H1 (cell line): ENCODE measurements at regions not wholly inside any gene's neighbourhood (a gene's known extent, or its start where the extent isn't known, plus 50 kb on each side); places are given as distances from the start of the nearest gene placed in this dataset.

Experiments
- CTCF ChIA-PET: fragments of 300-600 bp; sonication (Branson Sonifier 250); formaldehyde crosslinking; loops from one replicate; lab custom pipeline; 2021; ENCODE audit not compliant: partially characterized antibody; lab: Charles Lee
- POLR2A ChIA-PET: fragments of 300-600 bp; sonication (Branson Sonifier 250); formaldehyde crosslinking; loops from one replicate; lab custom pipeline; 2021; ENCODE audit warnings: inconsistent platforms; ENCODE audit not compliant: partially characterized antibody; lab: Charles Lee
- DNase-seq, 2 experiments: peaks; one replicate each; pipeline versions ENCODE4 v3.0.0 to v3.0.0-alpha.2; 2010 to 2022; ENCODE audit warnings: low spot score in 2 of 2, low read depth in 1 of 2, mixed read lengths in 1 of 2
- FAIRE-seq: peaks from 2 replicates; lab custom pipeline; 2011; peaks lifted over from hg19 to GRCh38; lab: Jason Lieb, UNC
- H2AFZ ChIP-seq: 2 replicates; pipeline ENCODE4 v1.8.1; 2012; ENCODE audit warnings: low read length, inconsistent platforms
- H2AK5ac ChIP-seq: 2 replicates; pipeline ENCODE4 v1.6.1; 2013; ENCODE audit warnings: low read depth, low read length
- H2BK120ac ChIP-seq: replicated peaks from 2 replicates; pipeline ENCODE3; 2013; ENCODE audit warnings: low read depth, low read length, inconsistent platforms
- H2BK12ac ChIP-seq: 2 replicates; pipeline ENCODE4 v1.6.1; 2013; ENCODE audit warnings: low read depth, low read length
- H2BK15ac ChIP-seq: 2 replicates; pipeline ENCODE4 v1.6.1; 2013; ENCODE audit warnings: low read length
- H2BK20ac ChIP-seq: 2 replicates; pipeline ENCODE4 v1.6.1; 2013; ENCODE audit warnings: low read length
- H2BK5ac ChIP-seq: 2 replicates; pipeline ENCODE4 v1.6.1; 2013; ENCODE audit warnings: low read depth, low read length
- H3K14ac ChIP-seq: 2 replicates; pipeline ENCODE4 v1.6.1; 2013; ENCODE audit warnings: inconsistent platforms; ENCODE audit not compliant: insufficient read length
- H3K18ac ChIP-seq: 2 replicates; pipeline ENCODE4 v1.6.1; 2013; ENCODE audit warnings: low read length; ENCODE audit errors: extremely low read depth
- H3K23ac ChIP-seq: 2 replicates; pipeline ENCODE4 v1.6.1; 2013; ENCODE audit warnings: inconsistent platforms; ENCODE audit not compliant: insufficient read length
- H3K23me2 ChIP-seq: 2 replicates; pipeline ENCODE4 v1.6.1; 2013; ENCODE audit warnings: low read depth, low read length
- H3K27ac ChIP-seq: 2 replicates; pipeline ENCODE4 v1.6.1; 2011; ENCODE audit warnings: low read depth, low read length, inconsistent platforms
- H3K27me3 ChIP-seq, 4 experiments: replicated peaks in 1 of 4; 1 replicate in 1 of 4; 2 replicates in 3 of 4; pipeline versions ENCODE4 v1.6.1 to v1.8.1; 2011 to 2013; ENCODE audit warnings: low read length in 3 of 4, mild to moderate bottlenecking in 3 of 4, inconsistent platforms in 2 of 4, mixed read lengths in 2 of 4, moderate library complexity in 1 of 4; ENCODE audit not compliant: control insufficient read depth in 3 of 4, insufficient read depth in 3 of 4; ENCODE audit errors: extremely low read depth in 1 of 4
- H3K36me3 ChIP-seq, 4 experiments: 2 replicates each; pipeline versions ENCODE4 v1.6.1 to v1.8.1; 2011 to 2013; ENCODE audit warnings: mild to moderate bottlenecking in 4 of 4, low read length in 3 of 4, moderate library complexity in 2 of 4, control low read depth in 1 of 4, inconsistent platforms in 1 of 4; ENCODE audit not compliant: insufficient read depth in 4 of 4, control insufficient read depth in 2 of 4
- H3K4ac ChIP-seq: replicated peaks from 2 replicates; pipeline ENCODE3; 2013; ENCODE audit warnings: low read length, low read depth, mixed read lengths, inconsistent platforms; ENCODE audit not compliant: insufficient read length
- H3K4me1 ChIP-seq, 4 experiments: replicated peaks in 1 of 4; 1 replicate in 1 of 4; 2 replicates in 3 of 4; pipeline versions ENCODE4 v1.6.1 to v1.8.1; 2011 to 2013; ENCODE audit warnings: low read length in 3 of 4, inconsistent platforms in 2 of 4, mixed read lengths in 1 of 4; ENCODE audit not compliant: insufficient read depth in 4 of 4, control insufficient read depth in 3 of 4
- H3K4me2 ChIP-seq, 2 experiments: 2 replicates each; pipeline versions ENCODE4 v1.6.1 to v1.8.1; 2011 to 2013; ENCODE audit warnings: low read depth in 2 of 2, low read length in 2 of 2, control low read depth in 1 of 2, inconsistent platforms in 1 of 2, mild to moderate bottlenecking in 1 of 2; ENCODE audit not compliant: insufficient read depth in 1 of 2
- H3K4me3 ChIP-seq, 4 experiments: fragments of 200-600, 300-600 bp in 1 of 4; sonication (generic), shearing (Covaris generic), sonication (Bioruptor Twin) in 1 of 4; 2 replicates each; pipeline versions ENCODE4 v1.5.1 to v1.8.1; 2011 to 2016; ENCODE audit warnings: low read length in 4 of 4, low read depth in 3 of 4, control low read depth in 2 of 4, inconsistent platforms in 2 of 4, mild to moderate bottlenecking in 2 of 4, mixed read lengths in 1 of 4, moderate library complexity in 1 of 4; ENCODE audit not compliant: insufficient read depth in 2 of 4; ENCODE audit errors: extremely low read depth in 1 of 4
- H3K56ac ChIP-seq: replicated peaks from 2 replicates; pipeline ENCODE3; 2013; ENCODE audit warnings: low read depth, mild to moderate bottlenecking, mixed read lengths, low read length, inconsistent platforms; ENCODE audit not compliant: insufficient read length
- H3K79me1 ChIP-seq: 2 replicates; pipeline ENCODE4 v1.6.1; 2013; ENCODE audit warnings: low read depth, low read length, control low read depth
- H3K79me2 ChIP-seq, 2 experiments: 2 replicates each; pipeline versions ENCODE4 v1.6.1 to v1.8.1; 2012 to 2013; ENCODE audit warnings: low read length in 2 of 2, mild to moderate bottlenecking in 2 of 2, inconsistent platforms in 1 of 2; ENCODE audit not compliant: insufficient read depth in 2 of 2, control insufficient read depth in 1 of 2
- H3K9ac ChIP-seq, 4 experiments: replicated peaks in 1 of 4; 1 replicate in 1 of 4; 2 replicates in 3 of 4; pipeline versions ENCODE4 v1.6.1 to v1.8.1; 2011 to 2013; ENCODE audit warnings: low read depth in 3 of 4, low read length in 3 of 4, control low read depth in 2 of 4, mild to moderate bottlenecking in 2 of 4, moderate library complexity in 2 of 4, inconsistent platforms in 1 of 4; ENCODE audit errors: extremely low read depth in 1 of 4
- H3K9me3 ChIP-seq, 2 experiments: 2 replicates each; pipeline versions ENCODE4 v1.6.1 to v1.8.1; 2012 to 2013; ENCODE audit warnings: mild to moderate bottlenecking in 2 of 2, moderate library complexity in 2 of 2, control low read depth in 1 of 2, inconsistent platforms in 1 of 2, low read depth in 1 of 2, low read length in 1 of 2, mixed read lengths in 1 of 2; ENCODE audit not compliant: insufficient read depth in 2 of 2
- H4K20me1 ChIP-seq, 2 experiments: replicated peaks in 1 of 2; 2 replicates each; pipeline versions ENCODE3 to v1.8.1; 2011 to 2013; ENCODE audit warnings: inconsistent platforms in 2 of 2, low read length in 2 of 2, mild to moderate bottlenecking in 1 of 2; ENCODE audit not compliant: insufficient read depth in 2 of 2, control insufficient read depth in 1 of 2
- H4K5ac ChIP-seq: 2 replicates; pipeline ENCODE4 v1.6.1; 2013; ENCODE audit warnings: low read length, low read depth, mixed read lengths, inconsistent platforms; ENCODE audit not compliant: insufficient read length
- H4K8ac ChIP-seq: 2 replicates; pipeline ENCODE4 v1.8.0; 2013; ENCODE audit warnings: mild to moderate bottlenecking, moderate library complexity, low read length, inconsistent platforms; ENCODE audit not compliant: insufficient read depth; ENCODE audit errors: extremely low read depth
- H4K91ac ChIP-seq: replicated peaks from 2 replicates; pipeline ENCODE3; 2013; ENCODE audit warnings: low read length, mixed read lengths, inconsistent platforms; ENCODE audit not compliant: insufficient read length
- CBX5 ChIP-seq: fragments of 300-800, 300-1000 bp; sonication (generic); IDR thresholded peaks from 2 replicates; pipeline ENCODE4 v1.7.1; 2016; ENCODE audit warnings: antibody characterized with exemption, low read length, low read depth
- CHD1 ChIP-seq: IDR thresholded peaks from 2 replicates; pipeline ENCODE4 v1.6.1; 2012; ENCODE audit warnings: low read depth, low read length, improper control_type of control experiment
- EZH2 ChIP-seq: fragments of 200-600 bp; sonication (generic); IDR thresholded peaks from 2 replicates; pipeline ENCODE4 v1.7.1; 2012; ENCODE audit warnings: low read depth, mild to moderate bottlenecking, moderate library complexity, low read length, inconsistent platforms; ENCODE audit not compliant: severe bottlenecking
- PHF8 ChIP-seq: fragments of 200-600 bp; sonication (generic); conservative IDR thresholded peaks from 2 replicates; pipeline ENCODE4 v1.7.1; 2012; ENCODE audit warnings: low read depth, mild to moderate bottlenecking, inconsistent platforms, low read length, moderate library complexity
- RAD21 ChIP-seq, 2 experiments: IDR thresholded peaks in 1 of 2; conservative IDR thresholded peaks in 1 of 2; 2 replicates each; pipeline ENCODE4 v1.6.1; 2011; ENCODE audit warnings: low read depth in 2 of 2, low read length in 2 of 2, improper control_type of control experiment in 1 of 2, inconsistent platforms in 1 of 2, mild to moderate bottlenecking in 1 of 2, moderate library complexity in 1 of 2
- SAP30 ChIP-seq: fragments of 300-600 bp; sonication (generic); IDR thresholded peaks from 2 replicates; pipeline ENCODE4 v1.7.1; 2012; ENCODE audit warnings: low read length, moderate library complexity, mild to moderate bottlenecking, inconsistent platforms; ENCODE audit not compliant: insufficient read depth, insufficient replicate concordance
- SIRT6 ChIP-seq: IDR thresholded peaks from one replicate; pipeline ENCODE4 v1.7.1; 2012; ENCODE audit warnings: low read length, inconsistent platforms
- SP1 ChIP-seq: IDR thresholded peaks from 2 replicates; pipeline ENCODE4 v1.6.1; 2011; ENCODE audit warnings: low read depth, low read length
- WGBS, 2 experiments: shearing (Covaris generic) in 1 of 2; methylation state at CpG; one replicate each; pipeline versions ENCODE4 v1.1.6 to v1.1.7; 2013 to 2015; ENCODE audit warnings: low lambda C conversion rate in 2 of 2, mixed read lengths in 2 of 2, inconsistent platforms in 1 of 2, low coverage in 1 of 2, missing lambda C conversion rate in 1 of 2; ENCODE audit not compliant: insufficient replicate concordance in 2 of 2, insufficient coverage in 1 of 2, insufficient read length in 1 of 2; ENCODE audit errors: extremely low coverage in 1 of 2, missing lambda C conversion rate in 1 of 2; 5-methylcytosine and 5-hydroxymethylcytosine counted together
- TF ChIP-seq, protein P1 (sequence below): IDR thresholded peaks from 2 replicates; pipeline ENCODE4 v1.6.1; 2012; ENCODE audit warnings: low read length, inconsistent platforms
- TF ChIP-seq, protein P2 (sequence below), 3 experiments: IDR thresholded peaks; 1 replicate in 2 of 3; 2 replicates in 1 of 3; pipeline versions ENCODE4 v1.5.1 to v1.6.1; 2011; ENCODE audit warnings: low read length in 3 of 3, mild to moderate bottlenecking in 3 of 3, inconsistent platforms in 2 of 3, low read depth in 1 of 3, moderate library complexity in 1 of 3; ENCODE audit not compliant: insufficient read depth in 1 of 3; ENCODE audit errors: control extremely low read depth in 1 of 3

DNA sequence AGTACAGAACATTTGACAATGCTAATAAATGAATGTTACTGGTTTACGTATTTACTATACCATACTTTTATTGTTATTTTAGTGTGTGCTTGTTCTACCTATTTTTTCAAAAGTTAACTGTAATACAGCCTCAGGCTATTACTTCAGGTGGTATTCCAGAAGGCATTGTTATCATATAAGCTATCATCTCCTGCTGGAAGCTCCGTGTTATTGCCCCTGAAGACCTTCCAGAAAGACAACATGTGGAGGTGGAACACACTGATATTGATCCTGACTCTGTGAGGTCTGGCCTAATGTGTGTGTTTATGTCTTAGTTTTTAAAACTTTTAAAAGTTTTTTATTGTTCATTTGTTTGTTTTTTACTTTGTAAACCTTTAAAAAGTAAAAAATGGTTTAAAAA, 509.8 kb upstream of the SPRY2 start:
- Histone ChIP-seq H3K56ac (no peak overlapping the region), H3K9ac (no peak overlapping the region), H2BK5ac (no peak overlapping the region), H4K5ac (no peak overlapping the region), H2AK5ac (no peak overlapping the region), H3K4me1 (no peaks in the 10 kb centered on the region), H3K36me3 (no peaks in the 10 kb centered on the region), H3K9me3 (no peaks in the 10 kb centered on the region), H4K20me1 (no peaks in the 10 kb centered on the region), H2BK120ac (no peak overlapping the region), H3K14ac (no peak overlapping the region), H2BK12ac (no peak overlapping the region), H4K8ac (no peak overlapping the region), H3K4me3 (no peak overlapping the region), H3K23ac (no peak overlapping the region), H3K18ac (no peak overlapping the region), H3K23me2 (no peaks in the 10 kb centered on the region), H3K27me3 (no peaks in the 10 kb centered on the region), H4K91ac (no peak overlapping the region), H3K4me2 (no peak overlapping the region), H2BK20ac (no peak overlapping the region), H2BK15ac (no peak overlapping the region), H3K79me1 (no peaks in the 10 kb centered on the region), H3K79me2 (no peaks in the 10 kb centered on the region), H3K4ac (no peak overlapping the region), H3K27ac (no peak overlapping the region), H2AFZ (no peak overlapping the region)
- DNase-seq (no peak), FAIRE-seq (no peak)
- WGBS, 2 experiments: 86% methylated on average over 2 of the region's 2 CpGs; no CpG with 5 or more reads in 1 of the 2 experiments
- POLR2A ChIA-PET: no interaction called here
- CTCF ChIA-PET: no interaction called here
- TF ChIP-seq, protein P1, sequence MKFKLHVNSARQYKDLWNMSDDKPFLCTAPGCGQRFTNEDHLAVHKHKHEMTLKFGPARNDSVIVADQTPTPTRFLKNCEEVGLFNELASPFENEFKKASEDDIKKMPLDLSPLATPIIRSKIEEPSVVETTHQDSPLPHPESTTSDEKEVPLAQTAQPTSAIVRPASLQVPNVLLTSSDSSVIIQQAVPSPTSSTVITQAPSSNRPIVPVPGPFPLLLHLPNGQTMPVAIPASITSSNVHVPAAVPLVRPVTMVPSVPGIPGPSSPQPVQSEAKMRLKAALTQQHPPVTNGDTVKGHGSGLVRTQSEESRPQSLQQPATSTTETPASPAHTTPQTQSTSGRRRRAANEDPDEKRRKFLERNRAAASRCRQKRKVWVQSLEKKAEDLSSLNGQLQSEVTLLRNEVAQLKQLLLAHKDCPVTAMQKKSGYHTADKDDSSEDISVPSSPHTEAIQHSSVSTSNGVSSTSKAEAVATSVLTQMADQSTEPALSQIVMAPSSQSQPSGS: no peak
- peak in 1 of 2 experiments; percentile 11; a peak in 1 of 4 replicates for TF ChIP-seq RAD21 (IDR thresholded peaks at IDR 0.05 in 1 of 2, conservative IDR thresholded peaks at IDR 0.05 in 1 of 2; ENCODE audit: low read depth in 2 of 2, low read length in 2 of 2)
- no peak for TF ChIP-seq CBX5
- TF ChIP-seq, protein P2, sequence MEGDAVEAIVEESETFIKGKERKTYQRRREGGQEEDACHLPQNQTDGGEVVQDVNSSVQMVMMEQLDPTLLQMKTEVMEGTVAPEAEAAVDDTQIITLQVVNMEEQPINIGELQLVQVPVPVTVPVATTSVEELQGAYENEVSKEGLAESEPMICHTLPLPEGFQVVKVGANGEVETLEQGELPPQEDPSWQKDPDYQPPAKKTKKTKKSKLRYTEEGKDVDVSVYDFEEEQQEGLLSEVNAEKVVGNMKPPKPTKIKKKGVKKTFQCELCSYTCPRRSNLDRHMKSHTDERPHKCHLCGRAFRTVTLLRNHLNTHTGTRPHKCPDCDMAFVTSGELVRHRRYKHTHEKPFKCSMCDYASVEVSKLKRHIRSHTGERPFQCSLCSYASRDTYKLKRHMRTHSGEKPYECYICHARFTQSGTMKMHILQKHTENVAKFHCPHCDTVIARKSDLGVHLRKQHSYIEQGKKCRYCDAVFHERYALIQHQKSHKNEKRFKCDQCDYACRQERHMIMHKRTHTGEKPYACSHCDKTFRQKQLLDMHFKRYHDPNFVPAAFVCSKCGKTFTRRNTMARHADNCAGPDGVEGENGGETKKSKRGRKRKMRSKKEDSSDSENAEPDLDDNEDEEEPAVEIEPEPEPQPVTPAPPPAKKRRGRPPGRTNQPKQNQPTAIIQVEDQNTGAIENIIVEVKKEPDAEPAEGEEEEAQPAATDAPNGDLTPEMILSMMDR (IDR thresholded peaks at IDR 0.05; ENCODE audit: control extremely low read depth in 1 of 3, insufficient read depth in 1 of 3, low read depth in 1 of 3, low read length in 3 of 3): peak in 1 of 3 experiments; percentile 22; a peak in 1 of 4 replicates
- TF ChIP-seq SP1: no peak
- TF ChIP-seq SAP30: no peak
- no peak for TF ChIP-seq CHD1
- no peak for TF ChIP-seq SIRT6
- TF ChIP-seq EZH2: no peak
- TF ChIP-seq PHF8: no peak
